ENCODE measurements at regions not wholly inside any gene's neighbourhood (a gene's known extent, or its start where the extent isn't known, plus 50 kb on each side); places are given as distances from the start of the nearest gene placed in this dataset.

DNA sequence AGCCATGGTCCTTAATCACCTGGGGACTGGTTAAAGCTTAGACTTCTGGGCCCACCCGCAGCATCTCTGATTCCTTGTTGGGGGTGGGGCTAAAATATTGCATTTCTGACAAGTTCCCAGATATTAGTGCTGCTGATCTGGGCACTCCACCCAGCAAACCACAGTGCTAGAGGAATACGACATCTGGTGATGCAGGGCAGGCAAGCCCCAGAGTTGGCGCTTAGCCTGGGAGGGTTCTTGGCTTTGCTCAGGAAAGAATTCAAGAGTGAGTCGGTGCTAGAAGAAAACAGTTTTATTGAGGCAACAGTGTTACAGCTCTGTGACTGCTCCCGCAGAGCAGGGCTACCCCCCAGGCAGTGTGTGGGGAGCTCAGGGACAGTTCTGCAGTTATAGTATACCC is 210.7 kb downstream of the TFAP2C start:
- 76% methylated on average over 5 of the region's 5 CpGs for WGBS (ENCODE audit: low lambda C conversion rate, missing lambda C conversion rate)
- Histone ChIP-seq H3K27me3 (no peaks in the 10 kb centered on the region), H3K79me2 (no peaks in the 10 kb centered on the region), H3K9me3 (ENCODE audit: low read depth) (no peaks in the 10 kb centered on the region), H3K36me3 (replicated peaks; ENCODE audit: insufficient read depth, low read depth) (no peaks in the 10 kb centered on the region), H2AFZ (no peak overlapping the region), H3K27ac (no peak overlapping the region), H3K4me3 (no peak overlapping the region), H3K4me2 (no peak overlapping the region), H3K9me2 (replicated peaks; ENCODE audit: insufficient read depth) (no peaks in the 10 kb centered on the region), H4K20me1 (ENCODE audit: insufficient read depth, poor library complexity, severe bottlenecking) (no peaks in the 10 kb centered on the region), H3K4me1 (ENCODE audit: insufficient read depth) (no peaks in the 10 kb centered on the region)
- DNase-seq (ENCODE audit: low spot score) = no peak
- TF ChIP-seq, protein P1, sequence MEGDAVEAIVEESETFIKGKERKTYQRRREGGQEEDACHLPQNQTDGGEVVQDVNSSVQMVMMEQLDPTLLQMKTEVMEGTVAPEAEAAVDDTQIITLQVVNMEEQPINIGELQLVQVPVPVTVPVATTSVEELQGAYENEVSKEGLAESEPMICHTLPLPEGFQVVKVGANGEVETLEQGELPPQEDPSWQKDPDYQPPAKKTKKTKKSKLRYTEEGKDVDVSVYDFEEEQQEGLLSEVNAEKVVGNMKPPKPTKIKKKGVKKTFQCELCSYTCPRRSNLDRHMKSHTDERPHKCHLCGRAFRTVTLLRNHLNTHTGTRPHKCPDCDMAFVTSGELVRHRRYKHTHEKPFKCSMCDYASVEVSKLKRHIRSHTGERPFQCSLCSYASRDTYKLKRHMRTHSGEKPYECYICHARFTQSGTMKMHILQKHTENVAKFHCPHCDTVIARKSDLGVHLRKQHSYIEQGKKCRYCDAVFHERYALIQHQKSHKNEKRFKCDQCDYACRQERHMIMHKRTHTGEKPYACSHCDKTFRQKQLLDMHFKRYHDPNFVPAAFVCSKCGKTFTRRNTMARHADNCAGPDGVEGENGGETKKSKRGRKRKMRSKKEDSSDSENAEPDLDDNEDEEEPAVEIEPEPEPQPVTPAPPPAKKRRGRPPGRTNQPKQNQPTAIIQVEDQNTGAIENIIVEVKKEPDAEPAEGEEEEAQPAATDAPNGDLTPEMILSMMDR (IDR thresholded peaks at IDR 0.05; ENCODE audit: poor library complexity) = no peak
- no peak for TF ChIP-seq EZH2phosphoT487 (IDR thresholded peaks at IDR 0.05; ENCODE audit: low read depth, severe bottlenecking, unreplicated experiment)
- no peak for TF ChIP-seq EZH2 (IDR thresholded peaks at IDR 0.05; ENCODE audit: borderline replicate concordance)

DNA sequence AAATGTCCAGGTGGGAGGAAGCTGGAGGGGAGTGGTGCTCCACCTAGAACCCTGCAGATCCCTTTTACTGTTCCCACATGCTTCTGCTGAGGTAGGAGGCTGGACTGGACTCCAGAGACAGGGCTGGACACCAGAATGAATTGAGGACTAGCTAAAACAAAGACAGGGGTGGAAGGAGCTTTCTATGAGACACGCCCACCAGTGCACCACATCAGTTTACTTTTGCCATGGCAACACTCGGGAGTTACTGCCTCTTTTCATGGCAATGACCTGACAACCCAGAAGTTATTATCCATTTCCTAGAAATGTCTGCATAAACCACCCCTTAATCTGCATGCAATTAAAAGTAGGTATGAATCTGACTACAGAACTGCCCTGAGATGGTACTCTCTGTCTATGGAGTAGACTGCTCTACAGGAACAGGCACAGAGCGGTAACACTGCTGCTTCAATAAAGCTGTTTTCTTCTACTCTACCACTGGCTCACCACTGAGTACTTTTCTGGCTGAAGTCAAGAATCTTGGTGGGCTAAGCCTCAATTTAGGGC is 211.7 kb downstream of the TFAP2C start:
- Histone ChIP-seq H3K36me3 (replicated peaks; ENCODE audit: insufficient read depth, low read depth) (no peaks in the 10 kb centered on the region), H3K9me3 (ENCODE audit: low read depth) (no peaks in the 10 kb centered on the region), H3K9me2 (replicated peaks; ENCODE audit: insufficient read depth) (no peaks in the 10 kb centered on the region), H2AFZ (no peak overlapping the region), H3K4me2 (no peak overlapping the region), H3K4me1 (ENCODE audit: insufficient read depth) (no peaks in the 10 kb centered on the region), H3K27ac (no peak overlapping the region), H3K79me2 (no peaks in the 10 kb centered on the region), H3K4me3 (no peak overlapping the region), H3K27me3 (no peaks in the 10 kb centered on the region), H4K20me1 (ENCODE audit: insufficient read depth, poor library complexity, severe bottlenecking) (no peaks in the 10 kb centered on the region)
- DNase-seq (ENCODE audit: low spot score) = no peak
- 80% methylated on average over 3 of the region's 3 CpGs for WGBS (ENCODE audit: low lambda C conversion rate, missing lambda C conversion rate)
- no peak for TF ChIP-seq EZH2phosphoT487 (IDR thresholded peaks at IDR 0.05; ENCODE audit: low read depth, severe bottlenecking, unreplicated experiment)
- TF ChIP-seq, protein P1 (IDR thresholded peaks at IDR 0.05; ENCODE audit: poor library complexity) = no peak
- no peak for TF ChIP-seq EZH2 (IDR thresholded peaks at IDR 0.05; ENCODE audit: borderline replicate concordance)

DNA sequence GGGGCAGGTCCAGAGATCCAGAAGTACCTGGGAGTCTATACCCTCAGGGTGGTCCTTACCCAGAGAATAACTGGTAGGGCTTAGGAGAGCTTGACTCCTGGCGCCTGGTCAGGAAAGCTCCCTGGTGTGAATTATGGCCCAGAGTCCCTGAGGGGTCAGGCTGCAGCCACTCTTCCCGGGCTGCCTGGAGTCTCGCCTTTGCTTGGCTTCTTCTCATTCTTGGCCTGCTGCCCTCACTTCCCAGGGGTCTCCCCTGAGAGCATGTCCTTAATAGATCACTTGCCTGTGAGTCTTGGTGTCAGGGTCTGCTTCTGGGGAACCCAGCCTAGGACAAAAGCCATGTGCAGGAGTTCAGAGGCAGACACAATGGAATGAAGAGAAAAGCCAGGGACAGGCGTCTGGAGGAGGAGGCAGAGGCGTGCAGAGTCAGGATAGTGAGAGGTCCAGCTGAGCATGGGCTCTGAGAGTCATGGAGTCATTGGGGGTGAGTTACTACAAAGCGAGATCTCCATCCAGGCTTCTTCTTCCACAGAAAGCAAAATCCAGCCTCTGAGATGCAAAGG is 212.3 kb downstream of the TFAP2C start:
- no peaks in the 10 kb centered on the region for H3K27me3 ChIP-seq
- no peaks in the 10 kb centered on the region for H3K9me3 ChIP-seq (ENCODE audit: low read depth)
- H3K4me2 ChIP-seq = no peak overlapping the region
- H3K4me1 ChIP-seq (ENCODE audit: insufficient read depth) = no peaks in the 10 kb centered on the region
- no peak for DNase-seq (ENCODE audit: low spot score)
- no peaks in the 10 kb centered on the region for H3K36me3 ChIP-seq (replicated peaks; ENCODE audit: insufficient read depth, low read depth)
- TF ChIP-seq EZH2phosphoT487 (IDR thresholded peaks at IDR 0.05; ENCODE audit: low read depth, severe bottlenecking, unreplicated experiment) = no peak
- TF ChIP-seq, protein P1 (IDR thresholded peaks at IDR 0.05; ENCODE audit: poor library complexity) = no peak
- TF ChIP-seq EZH2 (IDR thresholded peaks at IDR 0.05; ENCODE audit: borderline replicate concordance) = no peak
- H3K27ac ChIP-seq = no peak overlapping the region
- no peaks in the 10 kb centered on the region for H3K9me2 ChIP-seq (replicated peaks; ENCODE audit: insufficient read depth)
- H3K79me2 ChIP-seq = no peaks in the 10 kb centered on the region
- no peak overlapping the region for H3K4me3 ChIP-seq
- H2AFZ ChIP-seq = no peak overlapping the region
- no peaks in the 10 kb centered on the region for H4K20me1 ChIP-seq (ENCODE audit: insufficient read depth, poor library complexity, severe bottlenecking)
- 71% methylated on average over 6 of the region's 6 CpGs for WGBS (ENCODE audit: low lambda C conversion rate, missing lambda C conversion rate)
